Activated CD8-positive, alpha-beta T cell treated with anti-CD3 and anti-CD28 coated beads for 36 hours (primary cell): ENCODE measurements at regions not wholly inside any gene's neighbourhood (a gene's known extent, or its start where the extent isn't known, plus 50 kb on each side); places are given as distances from the start of the nearest gene placed in this dataset.
"Not testable (repeated sequence)": the region's sequence is repeated elsewhere in the genome, so short reads cannot be mapped to it uniquely, and the experiment has no call there.

ENCODE experiments used
- ATAC-seq: fragments of 200-7000 bp; cut with Tn5 transposase; one replicate; pipeline ENCODE4 v1.10.0; 2021; ENCODE audit warnings: mild to moderate bottlenecking, moderate library complexity
- CTCF ChIA-PET: fragments of 350-600 bp; sonication (Branson Sonifier 250); formaldehyde crosslinking; loops from one replicate; lab custom pipeline; 2021; ENCODE audit warnings: antibody characterized with exemption; lab: Charles Lee
- POLR2A ChIA-PET: fragments of 350-600 bp; sonication (Branson Sonifier 250); formaldehyde crosslinking; loops from one replicate; lab custom pipeline; 2021; ENCODE audit warnings: antibody characterized with exemption; lab: Charles Lee
- DNase-seq: peaks from one replicate; pipeline ENCODE4 v3.0.0-alpha.2; 2020
- H3K27ac Mint-ChIP-seq: one replicate; pipeline ENCODE4 v1.8.0; 2021; ENCODE audit warnings: mild to moderate bottlenecking, mixed read lengths
- H3K27me3 Mint-ChIP-seq: one replicate; pipeline ENCODE4 v1.8.0; 2021; ENCODE audit warnings: mixed read lengths
- H3K36me3 Mint-ChIP-seq: one replicate; pipeline ENCODE4 v1.8.0; 2021; ENCODE audit warnings: low read depth, mixed read lengths
- H3K4me1 Mint-ChIP-seq: one replicate; pipeline ENCODE4 v1.8.0; 2021; ENCODE audit warnings: low read depth, mixed read lengths
- H3K4me3 Mint-ChIP-seq: one replicate; pipeline ENCODE4 v1.8.0; 2021; ENCODE audit warnings: mild to moderate bottlenecking, moderate library complexity, mixed read lengths
- H3K9me3 Mint-ChIP-seq: one replicate; pipeline ENCODE4 v1.8.0; 2021; ENCODE audit warnings: mixed read lengths
- intact Hi-C: fragments of 100-400 bp; cut with micrococcal nuclease; formaldehyde crosslinking; loops from one replicate; pipeline ENCODE4 v1.10.0; 2022
- TF ChIP-seq, protein P1 (sequence below): fragments of 200-600 bp; IDR thresholded peaks from one replicate; pipeline ENCODE4 v1.8.0; 2022; ENCODE audit warnings: antibody characterized with exemption, mild to moderate bottlenecking

GRCh38 chr6:140345935-140346334, 971.5 kb upstream of the CITED2 start:
- Mint-ChIP-seq H3K27ac (no peak overlapping the region), H3K9me3 (no peaks in the 10 kb centered on the region), H3K36me3 (no peaks in the 10 kb centered on the region), H3K27me3 (peaks cover 11% of the 10 kb centered on the region), H3K4me3 (no peak overlapping the region), H3K4me1 (no peaks in the 10 kb centered on the region)
- no peak for DNase-seq
- POLR2A ChIA-PET = no interaction called here
- TF ChIP-seq, protein P1, sequence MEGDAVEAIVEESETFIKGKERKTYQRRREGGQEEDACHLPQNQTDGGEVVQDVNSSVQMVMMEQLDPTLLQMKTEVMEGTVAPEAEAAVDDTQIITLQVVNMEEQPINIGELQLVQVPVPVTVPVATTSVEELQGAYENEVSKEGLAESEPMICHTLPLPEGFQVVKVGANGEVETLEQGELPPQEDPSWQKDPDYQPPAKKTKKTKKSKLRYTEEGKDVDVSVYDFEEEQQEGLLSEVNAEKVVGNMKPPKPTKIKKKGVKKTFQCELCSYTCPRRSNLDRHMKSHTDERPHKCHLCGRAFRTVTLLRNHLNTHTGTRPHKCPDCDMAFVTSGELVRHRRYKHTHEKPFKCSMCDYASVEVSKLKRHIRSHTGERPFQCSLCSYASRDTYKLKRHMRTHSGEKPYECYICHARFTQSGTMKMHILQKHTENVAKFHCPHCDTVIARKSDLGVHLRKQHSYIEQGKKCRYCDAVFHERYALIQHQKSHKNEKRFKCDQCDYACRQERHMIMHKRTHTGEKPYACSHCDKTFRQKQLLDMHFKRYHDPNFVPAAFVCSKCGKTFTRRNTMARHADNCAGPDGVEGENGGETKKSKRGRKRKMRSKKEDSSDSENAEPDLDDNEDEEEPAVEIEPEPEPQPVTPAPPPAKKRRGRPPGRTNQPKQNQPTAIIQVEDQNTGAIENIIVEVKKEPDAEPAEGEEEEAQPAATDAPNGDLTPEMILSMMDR = no peak
- intact Hi-C loops = no loop called here
- no peak for ATAC-seq
- CTCF ChIA-PET = no interaction called here

- Mint-ChIP-seq H3K36me3 (no peaks in the 10 kb centered on the region), H3K9me3 (no peaks in the 10 kb centered on the region), H3K4me1 (no peaks in the 10 kb centered on the region), H3K4me3 (no peak overlapping the region), H3K27me3 (peaks cover 11% of the 10 kb centered on the region), H3K27ac (no peak overlapping the region)
- ChIA-PET POLR2A (no interaction called here), CTCF (no interaction called here)
- TF ChIP-seq, protein P1 = no peak
- no peak for ATAC-seq
- intact Hi-C loops = no loop called here
- no peak for DNase-seq
These were observed 969.9 kb upstream of the CITED2 start for GRCh38 chr6:140344142-140344913.

GRCh38 chr6:140343128-140343527, 968.7 kb upstream of the CITED2 start:
- H3K9me3 Mint-ChIP-seq = peaks cover 3% of the 10 kb centered on the region
- TF ChIP-seq, protein P1 = no peak

GRCh38 chr6:140341272-140341671, 966.8 kb upstream of the CITED2 start:
- intact Hi-C loops = no loop called here

More at GRCh38 chr6:140343128-140343527, 968.7 kb upstream of the CITED2 start:
- Mint-ChIP-seq H3K4me3 (no peak overlapping the region), H3K27ac (no peak overlapping the region), H3K36me3 (no peaks in the 10 kb centered on the region), H3K4me1 (no peaks in the 10 kb centered on the region), H3K27me3 (peaks cover 11% of the 10 kb centered on the region)
- intact Hi-C loops = no loop called here
- ChIA-PET CTCF (no interaction called here), POLR2A (no interaction called here)
- ATAC-seq = no peak
- DNase-seq = no peak

GRCh38 chr6:140340795-140341194, 966.3 kb upstream of the CITED2 start:
- ChIA-PET POLR2A (no interaction called here), CTCF (no interaction called here)
- H3K9me3 Mint-ChIP-seq = peaks cover 3% of the 10 kb centered on the region
- H3K4me1 Mint-ChIP-seq = no peaks in the 10 kb centered on the region
- no peak for DNase-seq
- ATAC-seq = no peak
- no peaks in the 10 kb centered on the region for H3K36me3 Mint-ChIP-seq
- TF ChIP-seq, protein P1 = no peak
- H3K27me3 Mint-ChIP-seq = peaks cover 8% of the 10 kb centered on the region
- no peak overlapping the region for H3K27ac Mint-ChIP-seq
- intact Hi-C loops = no loop called here
- no peak overlapping the region for H3K4me3 Mint-ChIP-seq

More at GRCh38 chr6:140341272-140341671, 966.8 kb upstream of the CITED2 start:
- no peak overlapping the region for H3K27ac Mint-ChIP-seq
- ATAC-seq = no peak
- POLR2A ChIA-PET = no interaction called here
- TF ChIP-seq, protein P1 = no peak
- peaks cover 3% of the 10 kb centered on the region for H3K9me3 Mint-ChIP-seq
- CTCF ChIA-PET = no interaction called here
- peaks cover 8% of the 10 kb centered on the region for H3K27me3 Mint-ChIP-seq
- no peak overlapping the region for H3K4me3 Mint-ChIP-seq
- no peaks in the 10 kb centered on the region for H3K36me3 Mint-ChIP-seq
- no peak for DNase-seq
- no peaks in the 10 kb centered on the region for H3K4me1 Mint-ChIP-seq

- CTCF ChIA-PET, H3K27ac Mint-ChIP-seq, ATAC-seq, intact Hi-C loops, H3K4me3 Mint-ChIP-seq, H3K27me3 Mint-ChIP-seq, H3K36me3 Mint-ChIP-seq, POLR2A ChIA-PET, H3K9me3 Mint-ChIP-seq, H3K4me1 Mint-ChIP-seq, DNase-seq: not testable (repeated sequence)
These were observed 964.6 kb upstream of the CITED2 start for GRCh38 chr6:140339084-140339483.
